GM10248 (cell line): ENCODE measurements at regions not wholly inside any gene's neighbourhood (a gene's known extent, or its start where the extent isn't known, plus 50 kb on each side); places are given as distances from the start of the nearest gene placed in this dataset.
"Not testable (repeated sequence)": the region's sequence is repeated elsewhere in the genome, so short reads cannot be mapped to it uniquely, and the experiment has no call there.

Source experiments
- CTCF ChIA-PET: fragments of 300-600 bp; sonication (Branson Sonifier 250); formaldehyde crosslinking; extraction: SDS; loops from one replicate; lab custom pipeline; 2021; ENCODE audit warnings: antibody characterized with exemption; lab: Yijun Ruan, JAX
- POLR2A ChIA-PET: fragments of 350-650 bp; sonication (Branson Sonifier 250); formaldehyde crosslinking; extraction: SDS; loops from one replicate; lab custom pipeline; 2020; ENCODE audit warnings: antibody characterized with exemption; lab: Yijun Ruan, JAX
- DNase-seq: peaks from one replicate; pipeline ENCODE4 v3.0.0; 2012; ENCODE audit errors: extremely low spot score
- CTCF ChIP-seq: IDR thresholded peaks from 2 replicates; pipeline ENCODE4 v1.5.1; 2012; ENCODE audit warnings: mild to moderate bottlenecking, low read depth; ENCODE audit errors: extremely low read depth, missing control alignments, control extremely low read depth

GRCh38 chr10:43921881-43922280 is 273.2 kb upstream of the ZNF32 start:
- no peak for DNase-seq
- ChIA-PET CTCF (interaction anchor here (0.7 kb wide), 1 partner anchor 21 kb away, joined by 3 read pairs; no protein-coding TSS in a partner anchor), POLR2A (no interaction called here)
- TF ChIP-seq CTCF: no peak

GRCh38 chr10:43921478-43921877 is 272.8 kb upstream of the ZNF32 start:
- TF ChIP-seq CTCF: no peak
- ChIA-PET CTCF (interaction anchor here (0.7 kb wide), 1 partner anchor 21 kb away, joined by 3 read pairs; no protein-coding TSS in a partner anchor), POLR2A (no interaction called here)
- DNase-seq: no peak

- CTCF ChIA-PET, DNase-seq, POLR2A ChIA-PET: not testable (repeated sequence)
Observed at GRCh38 chr10:43920236-43920758, 271.6 kb upstream of the ZNF32 start.

- CTCF ChIA-PET: interaction anchor here (0.8 kb wide), 1 partner anchor 13 kb away, joined by 4 read pairs; no protein-coding TSS in a partner anchor
- no peak for DNase-seq
Observed at GRCh38 chr10:43913676-43914235, 265.1 kb upstream of the ZNF32 start.

GRCh38 chr10:43912469-43912868 is 263.8 kb upstream of the ZNF32 start:
- no peak for DNase-seq
- CTCF ChIA-PET: no interaction called here

More at GRCh38 chr10:43913676-43914235, 265.1 kb upstream of the ZNF32 start:
- no peak for TF ChIP-seq CTCF
- POLR2A ChIA-PET: no interaction called here

GRCh38 chr10:43906490-43906889 is 257.8 kb upstream of the ZNF32 start:
- no peak for TF ChIP-seq CTCF
- no peak for DNase-seq
- CTCF ChIA-PET: no interaction called here
- POLR2A ChIA-PET: no interaction called here

More at GRCh38 chr10:43912469-43912868, 263.8 kb upstream of the ZNF32 start:
- TF ChIP-seq CTCF: no peak
- POLR2A ChIA-PET: no interaction called here

- no peak for DNase-seq
- ChIA-PET CTCF (interaction anchor here (0.7 to 1.8 kb wide), 4 partner anchors 21 to 216 kb away, joined by 4 to 6 read pairs (median 4); no protein-coding TSS in a partner anchor), POLR2A (no interaction called here)
- no peak for TF ChIP-seq CTCF
Observed at GRCh38 chr10:43905512-43906236, 257.0 kb upstream of the ZNF32 start.
